GM12878 (cell line): ENCODE measurements at regions not wholly inside any gene's neighbourhood (a gene's known extent, or its start where the extent isn't known, plus 50 kb on each side); places are given as distances from the start of the nearest gene placed in this dataset.

Source experiments
- CHD2 ChIP-seq: IDR thresholded peaks from 2 replicates; pipeline ENCODE4 v1.6.1; 2011; ENCODE audit warnings: low read depth, low read length, improper control_type of control experiment, borderline replicate concordance
- CTCF ChIP-seq, 3 experiments: IDR thresholded peaks in 2 of 3; conservative IDR thresholded peaks in 1 of 3; 2 replicates each; pipeline ENCODE4 v1.5.1; 2011; ENCODE audit warnings: low read depth in 3 of 3, low read length in 3 of 3, mild to moderate bottlenecking in 3 of 3, control low read depth in 2 of 3, moderate library complexity in 2 of 3, inconsistent platforms in 1 of 3, mixed read lengths in 1 of 3; ENCODE audit not compliant: control insufficient read depth in 2 of 3, insufficient read depth in 1 of 3; ENCODE audit errors: extremely low read depth in 1 of 3
- ELK1 ChIP-seq: IDR thresholded peaks from 2 replicates; pipeline ENCODE4 v1.6.1; 2012; ENCODE audit warnings: low read depth, low read length, improper control_type of control experiment
- EZH2 ChIP-seq: IDR thresholded peaks from 2 replicates; pipeline ENCODE4 v1.6.1; 2012; ENCODE audit warnings: low read depth, mild to moderate bottlenecking, control low read depth, inconsistent platforms, low read length, borderline replicate concordance; ENCODE audit not compliant: control insufficient read depth
- GABPA ChIP-seq: IDR thresholded peaks from 2 replicates; pipeline ENCODE4 v1.6.1; 2014; ENCODE audit warnings: antibody characterized with exemption, low read depth, mild to moderate bottlenecking, inconsistent platforms
- IRF3 ChIP-seq: fragments of 450-650 bp; IDR thresholded peaks from 2 replicates; pipeline ENCODE4 v1.6.1; 2014; ENCODE audit warnings: mild to moderate bottlenecking
- YY1 ChIP-seq: IDR thresholded peaks from 2 replicates; pipeline ENCODE4 v1.6.1; 2011; ENCODE audit warnings: low read depth, mild to moderate bottlenecking, low read length
- ZNF274 ChIP-seq: IDR thresholded peaks from one replicate; pipeline ENCODE4 v1.8.0; 2011; ENCODE audit not compliant: insufficient read length, insufficient read depth

- TF ChIP-seq CTCF (IDR thresholded peaks at IDR 0.05 in 2 of 3, conservative IDR thresholded peaks at IDR 0.05 in 1 of 3; ENCODE audit: control insufficient read depth in 2 of 3, extremely low read depth in 1 of 3, insufficient read depth in 1 of 3, low read depth in 3 of 3, low read length in 3 of 3) (no peak), CHD2 (no peak), YY1 (no peak), EZH2 (no peak), GABPA (no peak), IRF3 (no peak), ELK1 (no peak), ZNF274 (no peak)
Measured at GRCh38 chr13:87941226-87941625, 270.1 kb downstream of the SLITRK5 start.
